ENCODE measurements at regions not wholly inside any gene's neighbourhood (a gene's known extent, or its start where the extent isn't known, plus 50 kb on each side); places are given as distances from the start of the nearest gene placed in this dataset.

- Mint-ChIP-seq H3K9me3 (peaks cover 2% of the 10 kb centered on the region), H3K4me3 (no peak overlapping the region), H3K27me3 (no peaks in the 10 kb centered on the region), H3K4me1 (ENCODE audit: low read depth) (no peaks in the 10 kb centered on the region), H3K27ac (no peak overlapping the region), H3K36me3 (ENCODE audit: low read depth) (no peaks in the 10 kb centered on the region)
- H3K4me1 ChIP-seq (ENCODE audit: insufficient read depth, low read length) = no peaks in the 10 kb centered on the region
- DNase-seq = no peak
- ChIA-PET CTCF (no interaction called here), POLR2A (no interaction called here)
- no peak overlapping the region for H3K27ac ChIP-seq (ENCODE audit: low read depth in 1 of 2, low read length in 2 of 2)
- H3K4me3 ChIP-seq (ENCODE audit: low read length) = no peak overlapping the region
- H3K9me3 ChIP-seq (ENCODE audit: control insufficient read depth in 1 of 2, insufficient read depth in 1 of 2, low read length in 2 of 2) = peaks cover 0 to 9% of the 10 kb centered on the region in 2 experiments
- no peaks in the 10 kb centered on the region for H3K36me3 ChIP-seq (ENCODE audit: insufficient read depth, low read length)
- TF ChIP-seq CTCF (IDR thresholded peaks at IDR 0.05) = no peak
- intact Hi-C loops (cut with DNase I, micrococcal nuclease) = no loop called here
- ATAC-seq (ENCODE audit: poor library complexity) = no peak
- H3K27me3 ChIP-seq (ENCODE audit: control insufficient read depth in 1 of 2, insufficient read depth in 2 of 2, low read length in 2 of 2) = no peaks in the 10 kb centered on the region
These were observed 460.0 kb downstream of the RFC3 start for GRCh38 chr13:34277936-34278335.

GRCh38 chr13:34278780-34279179, 460.8 kb downstream of the RFC3 start:
- Histone ChIP-seq H3K4me3 (ENCODE audit: low read length) (no peak overlapping the region), H3K9me3 (ENCODE audit: control insufficient read depth in 1 of 2, insufficient read depth in 1 of 2, low read length in 2 of 2) (peaks cover 0 to 9% of the 10 kb centered on the region in 2 experiments), H3K4me1 (ENCODE audit: insufficient read depth, low read length) (no peaks in the 10 kb centered on the region), H3K27me3 (ENCODE audit: control insufficient read depth in 1 of 2, insufficient read depth in 2 of 2, low read length in 2 of 2) (no peaks in the 10 kb centered on the region), H3K36me3 (ENCODE audit: insufficient read depth, low read length) (no peaks in the 10 kb centered on the region), H3K27ac (ENCODE audit: low read depth in 1 of 2, low read length in 2 of 2) (no peak overlapping the region)
- Mint-ChIP-seq H3K9me3 (peaks cover 2% of the 10 kb centered on the region), H3K27ac (no peak overlapping the region), H3K27me3 (no peaks in the 10 kb centered on the region), H3K4me3 (no peak overlapping the region), H3K36me3 (ENCODE audit: low read depth) (no peaks in the 10 kb centered on the region), H3K4me1 (ENCODE audit: low read depth) (no peaks in the 10 kb centered on the region)
- CTCF ChIA-PET = no interaction called here
- no peak for ATAC-seq (ENCODE audit: poor library complexity)
- POLR2A ChIA-PET = no interaction called here
- no peak for DNase-seq
- intact Hi-C loops (cut with DNase I, micrococcal nuclease) = no loop called here
- TF ChIP-seq CTCF (IDR thresholded peaks at IDR 0.05) = no peak

GRCh38 chr13:34290661-34291060, 472.7 kb downstream of the RFC3 start:
- Mint-ChIP-seq H3K4me3 (no peak overlapping the region), H3K4me1 (ENCODE audit: low read depth) (no peaks in the 10 kb centered on the region), H3K36me3 (ENCODE audit: low read depth) (no peaks in the 10 kb centered on the region), H3K27ac (no peak overlapping the region), H3K27me3 (no peaks in the 10 kb centered on the region), H3K9me3 (peaks cover 9% of the 10 kb centered on the region)
- H3K9me3 ChIP-seq (ENCODE audit: control insufficient read depth in 1 of 2, insufficient read depth in 1 of 2, low read length in 2 of 2) = no peaks in the 10 kb centered on the region
- intact Hi-C loops (cut with DNase I, micrococcal nuclease) = no loop called here
- no peaks in the 10 kb centered on the region for H3K36me3 ChIP-seq (ENCODE audit: insufficient read depth, low read length)
- ChIA-PET POLR2A (no interaction called here), CTCF (no interaction called here)
- no peak for ATAC-seq (ENCODE audit: poor library complexity)
- no peak for DNase-seq
- no peaks in the 10 kb centered on the region for H3K27me3 ChIP-seq (ENCODE audit: control insufficient read depth in 1 of 2, insufficient read depth in 2 of 2, low read length in 2 of 2)
- no peak overlapping the region for H3K4me3 ChIP-seq (ENCODE audit: low read length)
- no peak for TF ChIP-seq CTCF (IDR thresholded peaks at IDR 0.05)
- no peak overlapping the region for H3K27ac ChIP-seq (ENCODE audit: low read depth in 1 of 2, low read length in 2 of 2)
- H3K4me1 ChIP-seq (ENCODE audit: insufficient read depth, low read length) = no peaks in the 10 kb centered on the region
